Activated naive CD4-positive, alpha-beta T cell treated with anti-CD3 and anti-CD28 coated beads, Interleukin-2, amount 10 ng/mL, durations not matched to agents 7 days and 5 days (primary cell): ENCODE measurements at regions not wholly inside any gene's neighbourhood (a gene's known extent, or its start where the extent isn't known, plus 50 kb on each side); places are given as distances from the start of the nearest gene placed in this dataset.
"Not testable (repeated sequence)": the region's sequence is repeated elsewhere in the genome, so short reads cannot be mapped to it uniquely, and the experiment has no call there.

Experiments used
- CTCF ChIA-PET: fragments of 350-600 bp; sonication (Branson Sonifier 250); formaldehyde crosslinking; loops from one replicate; lab custom pipeline; 2021; ENCODE audit warnings: antibody characterized with exemption; lab: Charles Lee
- DNase-seq: peaks from one replicate; pipeline ENCODE4 v3.0.0-alpha.2; 2020
- H3K27ac Mint-ChIP-seq: one replicate; pipeline ENCODE4 v1.8.0; 2021; ENCODE audit warnings: mild to moderate bottlenecking, moderate library complexity, mixed read lengths
- H3K27me3 Mint-ChIP-seq: one replicate; pipeline ENCODE4 v1.8.0; 2021; ENCODE audit warnings: mild to moderate bottlenecking, mixed read lengths
- H3K36me3 Mint-ChIP-seq: one replicate; pipeline ENCODE4 v1.8.0; 2021; ENCODE audit warnings: mixed read lengths
- H3K4me1 Mint-ChIP-seq: one replicate; pipeline ENCODE4 v1.8.0; 2021; ENCODE audit warnings: mixed read lengths
- H3K4me3 Mint-ChIP-seq: one replicate; pipeline ENCODE4 v1.8.0; 2021; ENCODE audit warnings: mild to moderate bottlenecking, moderate library complexity, mixed read lengths
- H3K9me3 Mint-ChIP-seq: one replicate; pipeline ENCODE4 v1.8.0; 2021; ENCODE audit warnings: mixed read lengths

- Mint-ChIP-seq H3K4me1 (no peaks in the 10 kb centered on the region), H3K27me3 (peaks cover 15% of the 10 kb centered on the region), H3K36me3 (no peaks in the 10 kb centered on the region), H3K27ac (no peak overlapping the region), H3K9me3 (no peaks in the 10 kb centered on the region), H3K4me3 (no peak overlapping the region)
- CTCF ChIA-PET, result interaction anchor here (1.1 to 2.4 kb wide), 2 partner anchors 78 to 126 kb away, joined by 5 to 20 read pairs; no protein-coding TSS in a partner anchor
- DNase-seq, result no peak
These were observed 199.2 kb downstream of the S1PR1 start for GRCh38 chr1:101435831-101436511.

GRCh38 chr1:101437800-101438199, 201.0 kb downstream of the S1PR1 start:
- H3K27me3 Mint-ChIP-seq, result peaks cover 22% of the 10 kb centered on the region
- H3K4me3 Mint-ChIP-seq, result no peak overlapping the region
- no peak overlapping the region for H3K27ac Mint-ChIP-seq
- no peak for DNase-seq
- no peaks in the 10 kb centered on the region for H3K9me3 Mint-ChIP-seq
- CTCF ChIA-PET, result interaction anchor here (0.7 to 2.4 kb wide), 6 partner anchors 75 to 149 kb away, joined by 3 to 22 read pairs (median 3); no protein-coding TSS in a partner anchor
- no peaks in the 10 kb centered on the region for H3K4me1 Mint-ChIP-seq
- H3K36me3 Mint-ChIP-seq, result no peaks in the 10 kb centered on the region

DNA sequence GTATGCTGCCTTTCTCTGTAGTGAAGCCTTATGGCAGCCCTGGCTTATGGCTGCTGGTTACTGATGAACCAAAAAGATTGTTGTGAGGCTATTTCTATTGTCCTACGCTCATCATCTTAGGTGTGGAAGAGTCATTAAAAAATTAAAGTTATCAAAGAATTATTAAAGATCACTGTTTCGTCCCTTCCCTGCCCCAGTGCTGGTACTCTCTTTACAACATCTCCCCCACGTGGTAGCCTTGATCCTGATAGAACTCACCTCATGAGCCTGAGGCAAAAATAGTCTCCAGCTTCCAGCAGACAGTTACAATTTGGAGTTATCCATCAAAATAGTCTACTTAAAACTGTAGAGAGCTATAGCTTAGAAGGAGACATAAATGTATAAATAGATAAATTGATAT, 201.5 kb downstream of the S1PR1 start:
- CTCF ChIA-PET, result interaction anchor here (1.0 to 2.4 kb wide), 6 partner anchors 75 to 308 kb away, joined by 3 to 22 read pairs (median 3); no protein-coding TSS in a partner anchor
- no peak overlapping the region for H3K4me3 Mint-ChIP-seq
- H3K4me1 Mint-ChIP-seq, result no peaks in the 10 kb centered on the region
- no peak for DNase-seq
- no peaks in the 10 kb centered on the region for H3K36me3 Mint-ChIP-seq
- no peaks in the 10 kb centered on the region for H3K9me3 Mint-ChIP-seq
- peaks cover 22% of the 10 kb centered on the region for H3K27me3 Mint-ChIP-seq
- H3K27ac Mint-ChIP-seq, result no peak overlapping the region

DNA sequence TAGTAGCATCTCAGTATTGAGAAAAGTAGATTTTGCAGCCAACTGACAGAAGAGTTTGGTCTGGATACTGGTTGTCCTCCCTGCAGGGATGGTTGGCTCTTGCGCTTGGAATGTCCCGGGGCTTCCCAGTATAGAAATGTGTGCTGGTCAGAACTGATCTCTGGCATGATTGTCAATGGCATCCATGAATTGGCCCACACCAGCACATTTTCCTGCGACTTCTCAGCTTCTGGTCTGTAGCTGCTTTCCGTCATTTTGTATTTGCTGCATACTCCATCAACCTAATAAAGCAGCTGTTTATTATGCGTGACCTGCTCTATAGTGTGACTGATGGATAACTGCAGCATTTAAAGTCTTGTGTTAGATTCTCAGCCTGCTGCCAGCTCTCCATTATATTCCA, 203.7 kb downstream of the S1PR1 start:
- no peak for DNase-seq

GRCh38 chr1:101444381-101444780, 207.6 kb downstream of the S1PR1 start:
- CTCF ChIA-PET, result no interaction called here
- H3K4me1 Mint-ChIP-seq, result no peaks in the 10 kb centered on the region

More for the DNA sequence above, 203.7 kb downstream of the S1PR1 start:
- H3K4me3 Mint-ChIP-seq, result no peak overlapping the region
- no peaks in the 10 kb centered on the region for H3K36me3 Mint-ChIP-seq
- peaks cover 25% of the 10 kb centered on the region for H3K27me3 Mint-ChIP-seq
- H3K9me3 Mint-ChIP-seq, result no peaks in the 10 kb centered on the region
- CTCF ChIA-PET, result interaction anchor here (0.9 to 2.2 kb wide), 3 partner anchors 9 to 131 kb away, joined by 3 to 14 read pairs (median 3); no protein-coding TSS in a partner anchor
- no peak overlapping the region for H3K27ac Mint-ChIP-seq
- H3K4me1 Mint-ChIP-seq, result no peaks in the 10 kb centered on the region

DNA sequence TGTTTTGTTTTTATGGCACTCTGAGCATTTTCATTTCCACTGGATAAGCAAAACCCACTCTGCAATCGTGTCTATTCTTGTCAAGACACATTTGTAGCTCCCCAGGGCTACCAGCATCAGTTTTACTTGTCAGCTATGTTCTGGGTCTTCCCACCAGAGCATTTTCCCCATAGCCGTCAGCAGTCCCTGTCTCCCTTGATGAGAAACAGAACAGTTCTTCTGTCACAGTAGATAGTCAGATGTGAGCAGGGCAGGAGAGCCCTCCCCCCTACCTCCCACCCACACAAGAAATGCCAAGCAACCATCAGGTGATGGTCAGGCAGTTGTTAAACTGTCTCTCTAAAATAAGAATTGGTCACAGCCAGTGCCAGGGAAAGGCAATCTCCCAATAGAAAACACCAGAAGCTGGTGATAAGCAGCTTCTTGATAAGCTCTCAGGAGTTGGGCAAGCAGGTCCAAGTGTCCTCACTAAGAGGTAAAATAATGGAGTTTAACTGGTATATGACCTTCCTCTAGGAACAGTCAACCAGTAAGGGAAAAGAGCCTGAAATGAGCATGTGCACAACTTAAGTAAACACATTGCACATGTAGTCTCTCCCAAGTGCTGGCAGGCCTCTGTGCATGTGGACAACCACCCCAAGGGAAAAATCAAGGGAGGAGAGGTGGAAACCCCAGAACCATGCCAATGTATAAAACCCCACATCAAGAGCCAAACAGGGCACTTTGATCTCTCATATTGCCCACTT, 208.2 kb downstream of the S1PR1 start:
- CTCF ChIA-PET, result interaction anchor here (0.6 kb wide), 1 partner anchor 10 kb away, joined by 3 read pairs; no protein-coding TSS in a partner anchor
- Mint-ChIP-seq H3K27me3 (peaks cover 20% of the 10 kb centered on the region), H3K9me3 (no peaks in the 10 kb centered on the region), H3K36me3 (no peaks in the 10 kb centered on the region), H3K27ac (no peak overlapping the region), H3K4me3 (no peak overlapping the region), H3K4me1 (no peaks in the 10 kb centered on the region)
- no peak for DNase-seq

More at GRCh38 chr1:101444381-101444780, 207.6 kb downstream of the S1PR1 start:
- Mint-ChIP-seq H3K27ac (no peak overlapping the region), H3K27me3 (peaks cover 20% of the 10 kb centered on the region), H3K36me3 (no peaks in the 10 kb centered on the region), H3K9me3 (no peaks in the 10 kb centered on the region), H3K4me3 (no peak overlapping the region)
- DNase-seq, result no peak

- H3K4me3 Mint-ChIP-seq, result no peak overlapping the region
- CTCF ChIA-PET, result interaction anchor here (0.8 kb wide), 1 partner anchor 854 kb away, joined by 3 read pairs; no protein-coding TSS in a partner anchor
- H3K4me1 Mint-ChIP-seq, result peaks cover 20% of the 10 kb centered on the region
- no peak for DNase-seq
- H3K27ac Mint-ChIP-seq, result no peak overlapping the region
- H3K36me3 Mint-ChIP-seq, result no peaks in the 10 kb centered on the region
- peaks cover 6% of the 10 kb centered on the region for H3K9me3 Mint-ChIP-seq
- peaks cover 8% of the 10 kb centered on the region for H3K27me3 Mint-ChIP-seq
These were observed 211.2 kb downstream of the S1PR1 start for GRCh38 chr1:101448018-101448417.

DNA sequence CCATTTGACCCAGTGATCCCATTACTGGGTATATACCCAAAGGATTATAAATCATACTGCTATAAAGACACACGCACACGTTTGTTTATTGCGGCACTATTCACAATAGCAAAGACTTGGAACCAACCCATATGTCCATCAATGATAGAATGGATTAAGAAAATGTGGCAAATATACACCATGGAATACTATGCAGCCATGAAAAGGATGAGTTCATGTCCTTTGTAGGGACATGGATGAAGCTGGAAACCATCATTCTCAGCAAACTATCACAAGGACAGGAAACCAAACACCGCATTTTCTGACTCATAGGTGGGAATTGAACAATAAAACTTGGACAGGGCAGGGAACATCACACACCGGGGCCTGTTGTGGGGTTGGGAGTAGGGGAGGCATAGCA, 213.9 kb downstream of the S1PR1 start:
- H3K36me3 Mint-ChIP-seq, H3K27ac Mint-ChIP-seq, H3K9me3 Mint-ChIP-seq, DNase-seq, CTCF ChIA-PET, H3K27me3 Mint-ChIP-seq, H3K4me3 Mint-ChIP-seq: not testable (repeated sequence)
- H3K4me1 Mint-ChIP-seq, result peaks cover 34% of the 10 kb centered on the region

DNA sequence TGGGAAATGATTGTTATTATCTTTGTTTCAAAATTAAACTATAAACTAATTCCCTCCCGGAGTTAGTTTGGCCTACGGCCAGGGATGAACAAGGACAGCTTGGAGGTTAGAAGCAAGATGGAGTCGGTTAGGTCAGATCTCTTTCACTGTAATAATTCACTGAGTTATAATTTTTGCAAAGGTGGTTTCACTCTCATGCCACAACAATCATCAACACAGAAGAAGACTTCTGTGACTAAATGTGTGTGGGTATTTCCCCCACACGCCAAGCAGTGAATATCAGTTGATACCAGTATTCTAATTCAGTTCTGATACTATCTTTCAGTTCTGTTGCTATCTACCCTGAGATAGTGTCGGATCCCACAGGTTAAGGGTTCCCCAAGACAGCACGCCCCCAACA, 215.1 kb downstream of the S1PR1 start:
- Mint-ChIP-seq H3K36me3 (no peaks in the 10 kb centered on the region), H3K27me3 (peaks cover 3% of the 10 kb centered on the region), H3K4me1 (peaks cover 34% of the 10 kb centered on the region), H3K4me3 (no peak overlapping the region), H3K9me3 (peaks cover 6% of the 10 kb centered on the region), H3K27ac (no peak overlapping the region)
- CTCF ChIA-PET, result interaction anchor here (1.0 to 4.2 kb wide), 3 partner anchors 9 to 142 kb away, joined by 3 to 19 read pairs (median 3); no protein-coding TSS in a partner anchor
- DNase-seq, result no peak

- Mint-ChIP-seq H3K27ac (peak overlapping the region; percentile 20), H3K27me3 (no peaks in the 10 kb centered on the region), H3K4me1 (peaks cover 34% of the 10 kb centered on the region), H3K4me3 (no peak overlapping the region), H3K9me3 (peaks cover 6% of the 10 kb centered on the region), H3K36me3 (no peaks in the 10 kb centered on the region)
- DNase-seq, result no peak
- CTCF ChIA-PET, result interaction anchor here (1.0 to 4.2 kb wide), 3 partner anchors 8 to 143 kb away, joined by 3 to 19 read pairs (median 3); no protein-coding TSS in a partner anchor
These were observed 216.0 kb downstream of the S1PR1 start for GRCh38 chr1:101452825-101453224.

- H3K27me3 Mint-ChIP-seq, result no peaks in the 10 kb centered on the region
- H3K4me3 Mint-ChIP-seq, result no peak overlapping the region
- H3K27ac Mint-ChIP-seq, result no peak overlapping the region
- peaks cover 6% of the 10 kb centered on the region for H3K9me3 Mint-ChIP-seq
- H3K36me3 Mint-ChIP-seq, result no peaks in the 10 kb centered on the region
- H3K4me1 Mint-ChIP-seq, result peaks cover 34% of the 10 kb centered on the region
- no peak for DNase-seq
- CTCF ChIA-PET, result interaction anchor here (1.2 to 4.2 kb wide), 4 partner anchors 21 to 166 kb away, joined by 3 to 19 read pairs (median 4); no protein-coding TSS in a partner anchor
These were observed 217.0 kb downstream of the S1PR1 start for GRCh38 chr1:101453844-101454243.

DNA sequence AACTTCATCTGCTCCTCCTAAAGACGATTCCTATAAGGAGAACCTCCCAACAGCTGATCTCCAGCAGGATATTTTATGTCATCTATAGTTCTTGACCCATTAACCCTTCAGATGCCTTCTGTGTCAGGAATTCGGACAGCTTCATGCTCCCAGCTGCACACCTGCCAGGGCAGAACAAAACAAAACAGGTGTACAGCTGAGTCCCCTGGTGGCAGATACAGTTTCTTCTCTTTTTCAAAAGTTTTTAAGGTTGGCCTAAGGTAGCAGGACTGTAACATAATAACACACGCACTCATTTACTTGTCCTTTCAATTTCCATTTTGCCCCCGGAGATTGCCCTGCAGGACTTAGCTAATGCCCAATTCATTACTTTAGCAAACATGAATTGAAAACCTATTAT, 218.3 kb downstream of the S1PR1 start:
- H3K4me1 Mint-ChIP-seq, result peaks cover 34% of the 10 kb centered on the region
- peaks cover 6% of the 10 kb centered on the region for H3K9me3 Mint-ChIP-seq
- CTCF ChIA-PET, result interaction anchor here (0.7 to 4.2 kb wide), 4 partner anchors 10 to 146 kb away, joined by 3 to 19 read pairs (median 3); no protein-coding TSS in a partner anchor
- DNase-seq, result no peak
- H3K27ac Mint-ChIP-seq, result no peak overlapping the region
- H3K27me3 Mint-ChIP-seq, result no peaks in the 10 kb centered on the region
- no peak overlapping the region for H3K4me3 Mint-ChIP-seq
- H3K36me3 Mint-ChIP-seq, result no peaks in the 10 kb centered on the region

DNA sequence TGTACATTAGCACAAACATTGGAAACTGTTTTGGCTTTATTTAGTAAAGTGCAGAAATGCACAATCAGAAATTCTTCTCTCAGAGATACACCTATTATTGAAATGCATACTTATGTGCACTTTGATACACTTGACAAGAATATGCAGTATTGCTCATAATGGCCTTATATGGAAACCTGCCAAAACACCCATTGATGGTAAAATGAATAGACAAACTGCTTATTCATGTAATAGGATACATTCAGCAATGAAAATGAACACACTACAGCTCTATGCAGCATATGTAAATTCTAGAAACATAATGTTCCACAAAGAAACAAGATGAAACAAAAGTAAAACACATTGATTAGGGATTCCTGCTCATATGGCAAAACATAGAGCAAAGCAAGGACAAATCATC, 223.9 kb downstream of the S1PR1 start:
- Mint-ChIP-seq H3K27me3 (peaks cover under 1% of the 10 kb centered on the region), H3K4me3 (no peak overlapping the region), H3K9me3 (no peaks in the 10 kb centered on the region), H3K4me1 (no peaks in the 10 kb centered on the region), H3K36me3 (no peaks in the 10 kb centered on the region), H3K27ac (no peak overlapping the region)
- no peak for DNase-seq
- CTCF ChIA-PET, result interaction anchor here (1.0 to 1.5 kb wide), 2 partner anchors 9 to 12 kb away, joined by 3 read pairs; no protein-coding TSS in a partner anchor

GRCh38 chr1:101463195-101463594, 226.4 kb downstream of the S1PR1 start:
- CTCF ChIA-PET, result no interaction called here
- H3K27me3 Mint-ChIP-seq, result peaks cover 4% of the 10 kb centered on the region
- no peak overlapping the region for H3K4me3 Mint-ChIP-seq

More at GRCh38 chr1:101463195-101463594, 226.4 kb downstream of the S1PR1 start:
- H3K9me3 Mint-ChIP-seq, result no peaks in the 10 kb centered on the region
- no peaks in the 10 kb centered on the region for H3K4me1 Mint-ChIP-seq
- no peak overlapping the region for H3K27ac Mint-ChIP-seq
- DNase-seq, result no peak
- no peaks in the 10 kb centered on the region for H3K36me3 Mint-ChIP-seq
